SK-N-SH (cell line): ENCODE measurements at regions not wholly inside any gene's neighbourhood (a gene's known extent, or its start where the extent isn't known, plus 50 kb on each side); places are given as distances from the start of the nearest gene placed in this dataset.
A peak's percentile ranks its signal among the peaks of the same experiment; 100 is the strongest.

Source experiments
- CTCF ChIA-PET: fragments of 300-600, 350-600 bp; formaldehyde crosslinking; extraction: SDS; loops from one replicate; lab custom pipeline; 2021; lab: Yijun Ruan, JAX
- POLR2A ChIA-PET: fragments of 350-600 bp; sonication (Branson Sonifier 250); formaldehyde crosslinking; extraction: SDS; loops from one replicate; lab custom pipeline; 2020; ENCODE audit warnings: antibody characterized with exemption, inconsistent platforms; lab: Yijun Ruan, JAX
- DNase-seq: peaks from one replicate; pipeline ENCODE4 v3.0.0; 2012
- H2AFZ ChIP-seq: fragments of 200-600 bp; sonication (generic); 2 replicates; pipeline ENCODE4 v1.8.1; 2016; ENCODE audit warnings: antibody characterized with exemption, mild to moderate bottlenecking, low read depth
- H3F3A ChIP-seq: fragments of 200-600 bp; sonication (generic); replicated peaks from 2 replicates; pipeline ENCODE3; 2016; ENCODE audit warnings: antibody characterized with exemption, mild to moderate bottlenecking; ENCODE audit not compliant: insufficient read depth
- H3K27ac ChIP-seq, 2 experiments: fragments of 200-500 bp in 1 of 2; fragments of 200-600 bp in 1 of 2; sonication (Bioruptor generic) in 1 of 2; sonication (generic), shearing (Covaris generic) in 1 of 2; 2 replicates each; pipeline versions ENCODE4 v1.5.1 to v1.6.1; 2014 to 2016; ENCODE audit warnings: low read depth in 2 of 2, inconsistent platforms in 1 of 2, low read length in 1 of 2, mild to moderate bottlenecking in 1 of 2, mixed read lengths in 1 of 2
- H3K27me3 ChIP-seq: fragments of 200-600 bp; sonication (generic), shearing (Covaris generic); 2 replicates; pipeline ENCODE4 v1.6.1; 2016; ENCODE audit warnings: mixed run types; ENCODE audit not compliant: insufficient read depth
- H3K36me3 ChIP-seq, 2 experiments: fragments of 200-500 bp in 1 of 2; fragments of 200-600 bp in 1 of 2; sonication (Bioruptor generic) in 1 of 2; sonication (generic) in 1 of 2; replicated peaks in 1 of 2; 2 replicates each; pipeline versions ENCODE3 to v1.5.1; 2014 to 2016; ENCODE audit warnings: low read length in 1 of 2, mild to moderate bottlenecking in 1 of 2; ENCODE audit not compliant: insufficient read depth in 2 of 2, control insufficient read depth in 1 of 2
- H3K4me1 ChIP-seq, 2 experiments: fragments of 200-500 bp in 1 of 2; fragments of 200-600 bp in 1 of 2; sonication (Bioruptor generic) in 1 of 2; sonication (generic), shearing (Covaris generic) in 1 of 2; 2 replicates each; pipeline versions ENCODE4 v1.5.1 to v1.6.1; 2014 to 2016; ENCODE audit warnings: low read depth in 1 of 2, low read length in 1 of 2, mixed run types in 1 of 2; ENCODE audit not compliant: insufficient read depth in 2 of 2, control insufficient read depth in 1 of 2
- H3K4me2 ChIP-seq: fragments of 200-600 bp; sonication (generic), shearing (Covaris generic); 2 replicates; pipeline ENCODE4 v1.6.1; 2017; ENCODE audit warnings: mixed run types
- H3K4me3 ChIP-seq, 2 experiments: fragments of 200-500 bp in 1 of 2; fragments of 200-600 bp in 1 of 2; sonication (Bioruptor generic) in 1 of 2; sonication (generic), shearing (Covaris generic) in 1 of 2; 2 replicates each; pipeline versions ENCODE4 v1.5.1 to v1.8.1; 2014 to 2016; ENCODE audit warnings: low read depth in 2 of 2, inconsistent platforms in 1 of 2, low read length in 1 of 2, mild to moderate bottlenecking in 1 of 2, mixed read lengths in 1 of 2, moderate library complexity in 1 of 2
- H3K79me2 ChIP-seq: fragments of 200-600 bp; sonication (generic); 2 replicates; pipeline ENCODE4 v1.8.1; 2017; ENCODE audit warnings: mild to moderate bottlenecking; ENCODE audit not compliant: insufficient read depth
- H3K9ac ChIP-seq: fragments of 200-600 bp; sonication (generic); 2 replicates; pipeline ENCODE4 v1.6.1; 2017; ENCODE audit warnings: mixed run types
- H3K9me2 ChIP-seq: fragments of 200-600 bp; sonication (generic); 2 replicates; pipeline ENCODE4 v1.6.1; 2017; ENCODE audit warnings: mixed run types
- H3K9me3 ChIP-seq: fragments of 200-600 bp; sonication (generic); 2 replicates; pipeline ENCODE4 v1.6.1; 2017; ENCODE audit warnings: mixed run types, mild to moderate bottlenecking, moderate library complexity
- H4K20me1 ChIP-seq: fragments of 200-600 bp; sonication (generic); 2 replicates; pipeline ENCODE4 v1.6.1; 2017; ENCODE audit warnings: mild to moderate bottlenecking, mixed run types; ENCODE audit not compliant: insufficient read depth
- ELF1 ChIP-seq: IDR thresholded peaks from 2 replicates; pipeline ENCODE4 v1.4.0; 2012
- IRF3 ChIP-seq: fragments of 150-350 bp; IDR thresholded peaks from 2 replicates; pipeline ENCODE4 v1.6.1; 2016; ENCODE audit warnings: mild to moderate bottlenecking, low read depth, low read length
- JUND ChIP-seq: IDR thresholded peaks from 2 replicates; pipeline ENCODE4 v1.4.0; 2012
- MXI1 ChIP-seq: IDR thresholded peaks from 2 replicates; pipeline ENCODE4 v1.6.1; 2012; ENCODE audit warnings: mild to moderate bottlenecking, low read depth, low read length, improper control_type of control experiment
- RCOR1 ChIP-seq: fragments of 150-350 bp; IDR thresholded peaks from 2 replicates; pipeline ENCODE4 v1.6.1; 2017; ENCODE audit warnings: antibody characterized with exemption, low read length
- SMC3 ChIP-seq: IDR thresholded peaks from 2 replicates; pipeline ENCODE4 v1.6.1; 2012; ENCODE audit warnings: low read depth, low read length, improper control_type of control experiment
- TCF12 ChIP-seq: IDR thresholded peaks from 2 replicates; pipeline ENCODE4 v1.4.0; 2012
- TEAD4 ChIP-seq: IDR thresholded peaks from 2 replicates; pipeline ENCODE4 v1.4.0; 2012; ENCODE audit warnings: mild to moderate bottlenecking, borderline replicate concordance; ENCODE audit not compliant: insufficient read depth
- USF1 ChIP-seq: IDR thresholded peaks from 2 replicates; pipeline ENCODE4 v1.4.0; 2012; ENCODE audit warnings: low read depth, borderline replicate concordance
- USF2 ChIP-seq: fragments of 150-350 bp; IDR thresholded peaks from 2 replicates; pipeline ENCODE4 v1.6.1; 2017; ENCODE audit warnings: antibody characterized with exemption, low read length, low read depth, borderline replicate concordance
- YY1 ChIP-seq: IDR thresholded peaks from 2 replicates; pipeline ENCODE4 v1.4.0; 2012; ENCODE audit warnings: low read depth, mild to moderate bottlenecking
- ZBTB33 ChIP-seq: IDR thresholded peaks from 2 replicates; pipeline ENCODE4 v1.4.0; 2012; ENCODE audit warnings: low read depth, borderline replicate concordance
- WGBS: methylation state at CpG from one replicate; pipeline ENCODE4 v1.1.6; 2017; ENCODE audit warnings: low lambda C conversion rate; 5-methylcytosine and 5-hydroxymethylcytosine counted together

- WGBS = 76% methylated on average over 5 of the region's 5 CpGs
- Histone ChIP-seq H3K9me2 (no peaks in the 10 kb centered on the region), H3K4me3 (no peak overlapping the region), H3K9me3 (no peaks in the 10 kb centered on the region), H3K9ac (no peak overlapping the region), H3K27ac (no peak overlapping the region), H3K36me3 (no peaks in the 10 kb centered on the region)
- no peak for TF ChIP-seq IRF3
- TF ChIP-seq USF2 = no peak
- TF ChIP-seq ELF1 = no peak
- TF ChIP-seq USF1 = no peak
- TF ChIP-seq TCF12 = no peak
- TF ChIP-seq MXI1 = no peak
- no peak for TF ChIP-seq JUND
- TF ChIP-seq TEAD4 = no peak
- no peak for TF ChIP-seq RCOR1
- TF ChIP-seq ZBTB33 = no peak
- no peak for TF ChIP-seq YY1
- no peak for TF ChIP-seq SMC3
- TF ChIP-seq, all 33 proteins: peak for 0
- H3K4me2 ChIP-seq = no peak overlapping the region
- H3K4me1 ChIP-seq = peaks cover 3 to 20% of the 10 kb centered on the region in 2 experiments; a peak in 2 of 4 replicates
- DNase-seq = no peak
- no peaks in the 10 kb centered on the region for H4K20me1 ChIP-seq
- ChIA-PET POLR2A (no interaction called here), CTCF (no interaction called here)
- peaks cover 12% of the 10 kb centered on the region for H3F3A ChIP-seq
- H3K27me3 ChIP-seq = no peaks in the 10 kb centered on the region
- H2AFZ ChIP-seq = no peak overlapping the region
- no peaks in the 10 kb centered on the region for H3K79me2 ChIP-seq
These were observed 91.6 kb upstream of the MAP4K3 start for GRCh38 chr2:39528701-39529100.

GRCh38 chr2:39529836-39530235 lies 92.8 kb upstream of the MAP4K3 start:
- TF ChIP-seq YY1 (no peak), TEAD4 (no peak)
- ChIA-PET CTCF (interaction anchor here (0.7 to 1.6 kb wide), 5 partner anchors 10 to 200 kb away, joined by 3 to 5 read pairs (median 4); no protein-coding TSS in a partner anchor), POLR2A (no interaction called here)
- no peaks in the 10 kb centered on the region for H3K27me3 ChIP-seq
- no peak overlapping the region for H2AFZ ChIP-seq
- no peak overlapping the region for H3K4me3 ChIP-seq
- 97% methylated on average over 1 of the region's 1 CpG for WGBS
- DNase-seq = no peak
- H3K4me1 ChIP-seq = peaks cover 3 to 9% of the 10 kb centered on the region in 2 experiments; a peak in 2 of 4 replicates
- H3K9ac ChIP-seq = no peak overlapping the region
- peaks cover 3% of the 10 kb centered on the region for H3F3A ChIP-seq
- no peaks in the 10 kb centered on the region for H4K20me1 ChIP-seq
- no peaks in the 10 kb centered on the region for H3K9me3 ChIP-seq
- peak overlapping the region in 1 of 2 experiments; percentile 48; a peak in 1 of 4 replicates for H3K27ac ChIP-seq
- H3K79me2 ChIP-seq = no peaks in the 10 kb centered on the region
- H3K9me2 ChIP-seq = no peaks in the 10 kb centered on the region
- H3K4me2 ChIP-seq = no peak overlapping the region
- H3K36me3 ChIP-seq = no peaks in the 10 kb centered on the region
